Lower leg skin (tissue), 4 donors: ENCODE measurements at regions not wholly inside any gene's neighbourhood (a gene's known extent, or its start where the extent isn't known, plus 50 kb on each side); places are given as distances from the start of the nearest gene placed in this dataset.

ENCODE experiments used
- DNase-seq, 2 donors: peaks; one replicate each; pipeline ENCODE4 v3.0.0-alpha.2; 2019; ENCODE audit warnings: low spot score in 2 of 2
- H3K4me3 ChIP-seq: fragments of 200-600 bp; sonication (generic); 2 replicates; pipeline ENCODE4 v1.5.1; 2017; ENCODE audit warnings: mild to moderate bottlenecking, low read depth; ENCODE audit not compliant: poor library complexity, severe bottlenecking
- POLR2A ChIP-seq, 2 donors: fragments of 450-650 bp; IDR thresholded peaks; one replicate each; pipeline ENCODE4 v1.6.1; 2016 to 2017; ENCODE audit warnings: antibody characterized with exemption in 2 of 2, mild to moderate bottlenecking in 1 of 2, moderate library complexity in 1 of 2
- WGBS, 2 donors: methylation state at CpG; one replicate each; pipeline ENCODE4 v1.1.5; 2018; 5-methylcytosine and 5-hydroxymethylcytosine counted together
- intact Hi-C: fragments of 100-400 bp; cut with DNase I; formaldehyde crosslinking; loops from one replicate; pipeline ENCODE4 v1.15.0; 2023; ENCODE audit warnings: low total_unique reads
- TF ChIP-seq, protein P1 (sequence below), 3 donors: fragments of 450-650 bp; IDR thresholded peaks; one replicate each; pipeline ENCODE4 v1.5.1; 2016; ENCODE audit warnings: antibody characterized with exemption in 3 of 3, mild to moderate bottlenecking in 3 of 3, moderate library complexity in 2 of 3

DNA sequence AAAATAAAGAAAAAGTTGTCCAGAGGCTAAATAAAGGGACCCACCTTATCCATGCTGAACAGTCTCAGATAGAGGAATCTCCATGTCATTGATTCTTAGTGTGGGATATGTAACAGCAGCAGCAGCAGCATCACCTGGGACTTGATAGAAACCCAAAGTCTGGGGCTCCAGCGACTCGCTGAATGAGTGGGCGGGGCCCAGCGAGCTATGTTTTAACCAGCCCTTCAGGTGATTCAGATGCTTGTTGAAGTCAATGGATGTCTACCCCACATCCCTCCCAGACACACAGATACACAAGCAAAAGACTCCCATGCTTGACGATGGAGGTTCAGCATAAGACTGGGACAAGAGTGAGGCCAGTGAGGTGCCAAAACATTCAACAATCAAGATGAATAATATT, 298.6 kb downstream of the UBE3D start:
- TF ChIP-seq POLR2A (IDR thresholded peaks at IDR 0.05), result no peak
- TF ChIP-seq, protein P1, sequence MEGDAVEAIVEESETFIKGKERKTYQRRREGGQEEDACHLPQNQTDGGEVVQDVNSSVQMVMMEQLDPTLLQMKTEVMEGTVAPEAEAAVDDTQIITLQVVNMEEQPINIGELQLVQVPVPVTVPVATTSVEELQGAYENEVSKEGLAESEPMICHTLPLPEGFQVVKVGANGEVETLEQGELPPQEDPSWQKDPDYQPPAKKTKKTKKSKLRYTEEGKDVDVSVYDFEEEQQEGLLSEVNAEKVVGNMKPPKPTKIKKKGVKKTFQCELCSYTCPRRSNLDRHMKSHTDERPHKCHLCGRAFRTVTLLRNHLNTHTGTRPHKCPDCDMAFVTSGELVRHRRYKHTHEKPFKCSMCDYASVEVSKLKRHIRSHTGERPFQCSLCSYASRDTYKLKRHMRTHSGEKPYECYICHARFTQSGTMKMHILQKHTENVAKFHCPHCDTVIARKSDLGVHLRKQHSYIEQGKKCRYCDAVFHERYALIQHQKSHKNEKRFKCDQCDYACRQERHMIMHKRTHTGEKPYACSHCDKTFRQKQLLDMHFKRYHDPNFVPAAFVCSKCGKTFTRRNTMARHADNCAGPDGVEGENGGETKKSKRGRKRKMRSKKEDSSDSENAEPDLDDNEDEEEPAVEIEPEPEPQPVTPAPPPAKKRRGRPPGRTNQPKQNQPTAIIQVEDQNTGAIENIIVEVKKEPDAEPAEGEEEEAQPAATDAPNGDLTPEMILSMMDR (IDR thresholded peaks at IDR 0.05), result no peak
- DNase-seq, result no peak
- intact Hi-C loops, result no loop called here
- WGBS, 2 donors, result 66 to 75% methylated on average over 5 of the region's 5 CpGs
- no peak overlapping the region for H3K4me3 ChIP-seq

DNA sequence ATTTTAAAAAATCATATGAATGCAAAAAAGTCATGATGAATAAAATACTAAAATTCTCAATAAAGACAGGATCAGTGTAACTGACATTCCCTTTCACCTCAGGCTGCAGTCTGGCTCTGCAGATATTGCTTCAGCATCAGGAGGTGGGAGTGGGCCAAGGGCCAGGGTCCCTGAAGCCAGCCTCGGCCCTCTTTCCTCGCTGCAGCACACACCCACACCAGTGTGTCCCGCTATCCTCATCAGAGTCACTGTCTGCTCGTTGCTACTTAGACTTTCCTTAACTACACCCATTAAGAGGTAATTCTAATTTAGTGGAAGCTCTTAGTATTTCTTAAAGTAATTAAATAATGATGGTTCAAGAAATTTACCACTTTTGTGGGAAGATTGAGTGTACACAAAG, 298.2 kb downstream of the UBE3D start:
- H3K4me3 ChIP-seq, result no peak overlapping the region
- intact Hi-C loops, result no loop called here
- DNase-seq, result no peak
- 73 to 77% methylated on average over 4 of the region's 4 CpGs for WGBS, 2 donors
- TF ChIP-seq POLR2A (IDR thresholded peaks at IDR 0.05), result no peak
- TF ChIP-seq, protein P1 (IDR thresholded peaks at IDR 0.05), result no peak

DNA sequence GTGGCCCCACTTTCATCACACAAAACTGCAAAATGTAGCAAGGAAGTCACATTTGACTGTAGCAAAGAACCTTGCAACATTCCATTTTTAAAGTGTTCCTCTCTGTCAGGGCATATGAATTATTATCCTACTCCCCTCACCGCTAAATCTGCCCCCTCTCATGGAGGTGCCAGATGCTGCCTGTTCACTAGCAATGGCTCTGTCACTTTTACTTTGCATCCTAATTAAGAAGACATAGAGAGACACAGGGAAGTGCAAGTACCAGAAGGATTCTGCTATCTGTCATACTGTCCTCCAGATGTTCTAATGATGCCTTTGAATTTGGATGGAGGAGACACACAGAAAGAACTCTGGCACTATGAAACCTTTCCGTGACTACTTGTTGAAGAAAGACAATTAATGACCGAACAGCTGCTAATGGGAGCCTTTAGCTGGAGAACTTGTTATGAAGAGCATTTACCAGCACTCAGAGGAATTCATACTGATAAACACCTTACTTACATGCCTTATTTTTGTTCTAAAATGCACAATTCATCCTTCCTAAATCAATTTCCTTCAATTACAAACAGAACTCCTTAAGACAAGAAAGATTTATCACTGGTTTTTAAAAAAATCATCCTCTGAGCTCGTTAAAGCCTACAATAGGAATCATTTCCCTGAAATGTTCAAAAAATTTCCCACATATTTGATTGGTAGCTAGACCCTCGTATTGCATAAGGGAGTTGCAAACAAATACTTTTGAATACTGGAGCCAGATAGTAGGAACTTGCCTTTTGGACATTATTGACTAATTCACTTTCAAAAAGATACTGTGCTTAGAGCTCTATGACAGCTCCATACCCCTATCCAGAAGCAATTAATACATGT, 292.6 kb downstream of the UBE3D start:
- intact Hi-C loops, result no loop called here

DNA sequence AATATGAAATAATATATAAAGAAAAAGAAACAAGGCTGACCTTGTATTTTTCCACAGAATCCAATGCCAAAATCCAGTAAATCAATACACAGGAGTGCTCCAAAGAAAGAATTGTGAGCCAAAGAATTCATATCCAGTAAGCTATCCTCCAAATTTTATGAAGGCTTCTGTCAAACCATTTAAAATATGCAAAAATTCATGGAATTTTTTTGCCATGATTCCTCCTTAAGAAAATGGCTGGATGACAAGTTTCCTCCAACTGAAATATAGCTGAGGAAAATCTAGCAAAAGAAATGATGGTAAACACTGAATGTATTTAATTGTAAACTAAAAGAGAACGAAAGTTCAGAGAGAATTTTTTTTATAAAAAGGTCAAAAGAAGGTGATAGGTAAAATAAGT, 290.3 kb downstream of the UBE3D start:
- 71 to 74% methylated on average over 1 of the region's 1 CpG for WGBS, 2 donors
- TF ChIP-seq POLR2A (IDR thresholded peaks at IDR 0.05), result no peak
- TF ChIP-seq, protein P1 (IDR thresholded peaks at IDR 0.05), result no peak
- no peak overlapping the region for H3K4me3 ChIP-seq
- no peak for DNase-seq
- intact Hi-C loops, result no loop called here

More for the DNA sequence above, 292.6 kb downstream of the UBE3D start:
- H3K4me3 ChIP-seq, result no peak overlapping the region
- no peak for TF ChIP-seq POLR2A (IDR thresholded peaks at IDR 0.05)
- TF ChIP-seq, protein P1 (IDR thresholded peaks at IDR 0.05), result no peak
- DNase-seq, result no peak
- 47 to 66% methylated on average over 5 of the region's 5 CpGs for WGBS, 2 donors

DNA sequence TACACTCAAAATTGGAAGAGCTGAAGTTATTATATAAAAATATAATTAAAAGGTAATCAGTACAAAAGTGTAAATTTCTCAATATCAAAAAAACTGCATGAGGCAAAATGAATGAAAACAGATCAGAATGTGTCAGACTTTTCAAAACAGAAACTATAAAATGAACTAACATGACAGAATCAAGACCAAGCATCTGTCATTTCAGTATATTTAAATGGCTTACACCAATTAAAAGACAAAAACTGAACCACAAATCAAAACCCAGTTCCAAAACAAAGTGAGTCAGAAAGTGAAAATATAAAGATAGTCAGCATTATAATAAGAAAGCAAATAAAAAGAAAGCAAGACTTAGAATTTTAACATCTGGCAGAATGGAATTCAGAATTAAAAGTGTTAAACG, 289.7 kb downstream of the UBE3D start:
- WGBS, 2 donors, result 56 to 61% methylated on average over 1 of the region's 1 CpG
- no peak for DNase-seq
- no peak overlapping the region for H3K4me3 ChIP-seq
- no peak for TF ChIP-seq POLR2A (IDR thresholded peaks at IDR 0.05)
- intact Hi-C loops, result no loop called here

DNA sequence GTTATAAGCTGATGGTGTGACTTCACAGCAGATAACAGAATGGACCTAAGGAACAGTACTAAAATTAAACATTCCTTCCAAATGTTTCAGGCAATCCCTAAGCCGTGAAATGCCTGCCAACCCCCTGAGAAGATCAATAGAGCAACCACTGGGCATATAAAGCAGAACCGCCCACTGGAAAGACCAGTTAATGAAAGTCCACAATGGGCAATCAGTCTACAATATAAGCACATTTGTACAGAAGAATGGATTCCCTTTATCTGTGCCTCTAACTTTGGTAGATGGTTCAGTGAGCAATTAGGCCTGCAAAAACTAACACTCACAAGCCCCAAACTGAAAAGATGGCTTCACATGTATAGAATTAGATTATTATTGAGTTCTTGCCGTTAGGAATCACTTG, 286.6 kb downstream of the UBE3D start:
- TF ChIP-seq POLR2A (IDR thresholded peaks at IDR 0.05), result no peak
- TF ChIP-seq, protein P1 (IDR thresholded peaks at IDR 0.05), result no peak
- WGBS, 2 donors, result 79 to 83% methylated on average over 3 of the region's 3 CpGs

More for the DNA sequence above, 286.6 kb downstream of the UBE3D start:
- no peak for DNase-seq
- H3K4me3 ChIP-seq, result no peak overlapping the region
- intact Hi-C loops, result no loop called here
